Endothelial cell of hepatic sinusoid (primary cell): ENCODE measurements at regions not wholly inside any gene's neighbourhood (a gene's known extent, or its start where the extent isn't known, plus 50 kb on each side); places are given as distances from the start of the nearest gene placed in this dataset.

ENCODE experiments used
- in situ Hi-C: cut with HindIII; loops from 2 replicates; pipeline ENCODE4 v1.10.0; 2017; ENCODE audit warnings: low sequenced_read_pairs

GRCh38 chr20:39277185-39277584 lies 315.0 kb downstream of the DHX35 start:
- in situ Hi-C loops: no loop called here

DNA sequence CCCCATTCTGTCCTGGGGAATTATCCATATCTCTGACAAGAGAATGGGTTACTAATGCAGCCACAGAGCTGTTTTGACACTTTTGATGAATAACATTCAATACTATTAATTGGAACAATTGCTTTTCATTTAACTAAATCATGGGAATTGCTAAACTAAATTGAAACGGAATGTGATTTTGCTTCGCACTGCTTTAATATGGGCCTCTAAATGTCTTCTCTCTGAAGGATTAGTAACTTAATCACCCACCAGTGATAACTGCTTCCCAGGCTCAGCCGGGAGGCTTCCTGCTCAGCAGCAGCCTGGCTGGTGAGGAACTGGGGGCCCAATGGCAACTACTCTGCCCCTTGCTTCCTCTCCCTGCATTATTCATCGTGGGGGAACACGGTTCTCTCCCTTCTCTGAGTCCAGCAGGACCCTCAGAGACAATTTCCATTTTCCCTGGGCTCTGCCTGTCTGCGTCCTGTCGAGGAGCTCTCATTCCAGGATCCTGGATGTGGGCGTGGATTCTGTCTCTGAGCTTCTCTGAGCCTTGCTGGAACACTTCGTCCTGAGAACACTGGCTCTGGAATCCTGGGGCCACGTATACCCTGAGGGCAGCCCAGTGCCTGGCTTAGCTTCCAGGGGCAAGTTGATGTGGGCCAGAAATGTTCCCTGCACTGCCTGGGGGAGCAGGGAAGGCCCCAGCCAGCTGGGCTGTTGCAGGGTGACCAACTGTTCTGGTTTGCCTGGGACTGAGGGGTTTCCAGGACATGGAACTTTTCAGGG lies 308.9 kb downstream of the DHX35 start:
- in situ Hi-C loops: no loop called here

DNA sequence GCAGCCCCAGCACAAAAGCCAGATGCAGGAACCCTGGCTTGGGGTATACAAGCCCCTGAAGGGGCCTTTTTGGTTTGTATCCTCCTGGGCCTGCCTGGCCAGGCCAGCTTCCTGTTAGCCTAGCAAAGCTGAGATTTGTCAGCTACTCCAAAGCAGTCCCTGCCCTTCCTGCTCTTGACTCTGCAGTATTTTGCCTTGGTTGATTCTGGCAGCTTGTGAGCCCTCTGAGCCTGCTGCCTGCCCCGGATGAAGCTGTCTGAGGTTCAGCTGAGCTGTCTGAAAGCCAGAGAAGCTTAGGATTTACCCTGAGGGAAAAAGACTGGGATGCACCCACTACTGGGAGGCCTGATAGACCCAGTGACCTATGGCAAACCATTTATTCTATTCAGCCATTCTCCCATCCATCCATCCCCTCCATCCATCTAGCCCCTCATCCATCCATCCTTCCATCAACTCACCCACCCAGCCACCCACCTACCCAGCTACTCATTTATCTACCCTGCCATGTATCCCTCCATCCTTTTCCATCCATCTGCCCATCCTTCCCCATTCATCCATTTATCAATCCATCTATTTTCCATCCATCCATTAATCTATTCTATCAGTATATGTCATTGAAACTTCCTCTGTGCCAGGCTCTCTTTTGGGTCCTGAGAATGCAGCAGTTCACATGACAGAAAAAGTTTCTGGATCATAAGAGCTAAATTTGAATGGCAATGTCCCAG lies 307.5 kb downstream of the DHX35 start:
- in situ Hi-C loops: no loop called here

DNA sequence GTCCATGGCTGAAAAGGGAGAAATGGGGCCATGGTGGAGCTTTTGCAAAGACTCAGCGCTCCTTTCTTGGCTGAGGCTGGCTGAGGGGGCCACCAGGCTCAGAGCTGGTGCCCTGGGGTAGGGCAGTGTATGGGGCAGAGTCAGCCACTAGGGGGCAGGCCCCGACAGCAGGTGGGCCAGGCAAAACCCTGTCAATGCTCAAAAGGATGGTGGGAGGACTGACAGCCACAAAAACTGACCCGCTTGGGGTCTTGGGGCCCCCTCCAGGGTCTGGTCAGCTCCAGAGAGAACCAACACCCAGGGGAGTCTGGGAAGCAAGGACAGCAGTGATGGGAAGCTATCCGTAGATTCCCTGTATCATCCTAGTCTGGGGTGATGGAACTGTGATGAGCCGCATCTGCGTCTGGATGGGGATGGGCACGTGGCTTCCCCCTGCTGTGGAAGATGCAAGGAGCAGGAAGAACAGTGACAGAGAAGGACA lies 306.9 kb downstream of the DHX35 start:
- in situ Hi-C loops: no loop called here

DNA sequence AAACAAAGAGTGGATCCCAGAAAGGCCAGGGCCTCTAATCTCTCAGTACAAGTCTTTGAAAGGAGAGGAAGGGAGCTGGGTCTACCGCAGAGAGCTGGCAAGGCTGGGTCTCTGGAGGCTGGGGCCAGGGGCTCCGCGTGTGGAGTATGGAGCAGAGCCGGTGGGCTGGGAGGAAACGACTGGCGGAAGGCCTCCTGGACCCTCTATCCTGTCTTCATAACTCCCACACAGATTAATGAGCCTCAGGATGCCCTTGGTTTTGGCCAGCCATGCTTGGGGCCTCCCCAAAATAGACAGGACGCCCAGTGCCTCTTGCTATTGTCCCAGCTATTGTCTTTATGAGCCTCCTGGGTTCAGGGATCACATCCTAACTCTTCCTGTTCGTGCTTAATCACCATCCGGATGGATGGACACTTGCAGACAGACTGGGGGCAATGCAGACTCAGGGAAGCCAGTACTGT lies 306.4 kb downstream of the DHX35 start:
- in situ Hi-C loops: no loop called here

- in situ Hi-C loops: no loop called here
Observed at GRCh38 chr20:39266989-39267388, 304.8 kb downstream of the DHX35 start.

DNA sequence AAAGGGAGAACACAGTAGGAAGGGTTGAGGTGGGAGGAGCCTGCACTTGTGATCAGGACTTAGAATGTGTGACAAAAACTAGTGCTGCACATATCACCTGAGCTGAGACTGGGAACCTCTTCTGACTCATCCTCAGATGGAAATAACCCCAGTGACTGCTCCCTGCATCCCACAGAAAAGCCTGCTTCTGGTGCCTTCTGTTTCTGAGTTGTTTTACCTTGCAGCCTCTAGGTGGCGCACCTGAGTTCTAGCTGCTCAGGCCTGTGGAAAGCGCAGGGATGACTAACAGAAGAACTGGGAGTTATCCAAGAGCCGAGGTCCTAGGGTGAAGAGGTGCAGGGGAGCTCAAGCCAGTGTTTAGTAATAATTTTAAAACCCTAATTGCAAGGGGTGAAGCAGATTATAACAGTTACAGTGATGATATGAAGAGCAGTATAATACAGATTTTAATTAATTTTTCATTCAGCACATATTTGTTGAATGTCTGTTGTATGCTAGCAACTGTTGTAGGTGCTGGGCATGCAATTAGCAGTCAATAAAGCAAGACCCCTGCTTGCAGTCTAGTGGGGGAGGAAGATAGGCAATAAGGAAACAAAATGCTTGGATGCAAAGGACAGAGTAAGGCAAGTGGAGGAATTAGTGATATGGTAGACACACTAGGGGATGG lies 302.5 kb downstream of the DHX35 start:
- in situ Hi-C loops: no loop called here

DNA sequence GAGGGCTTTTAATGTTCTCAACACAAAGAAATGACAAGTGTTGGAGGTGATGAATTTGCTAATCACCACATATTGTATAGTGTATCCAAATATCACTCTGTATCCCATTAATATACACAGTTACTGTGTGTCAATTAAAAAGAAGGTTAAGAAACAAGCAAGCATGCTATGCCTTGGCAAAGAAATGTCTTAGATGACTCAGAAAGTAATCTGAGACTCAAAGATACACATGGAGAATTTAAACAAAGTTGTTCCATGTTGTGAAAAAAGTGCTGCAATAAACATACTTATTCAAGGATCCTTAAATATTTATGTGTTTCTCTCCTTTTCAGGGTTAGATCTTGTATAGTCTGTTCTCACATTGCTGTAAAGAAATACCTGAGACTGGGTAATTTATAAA lies 300.9 kb downstream of the DHX35 start:
- in situ Hi-C loops: no loop called here

DNA sequence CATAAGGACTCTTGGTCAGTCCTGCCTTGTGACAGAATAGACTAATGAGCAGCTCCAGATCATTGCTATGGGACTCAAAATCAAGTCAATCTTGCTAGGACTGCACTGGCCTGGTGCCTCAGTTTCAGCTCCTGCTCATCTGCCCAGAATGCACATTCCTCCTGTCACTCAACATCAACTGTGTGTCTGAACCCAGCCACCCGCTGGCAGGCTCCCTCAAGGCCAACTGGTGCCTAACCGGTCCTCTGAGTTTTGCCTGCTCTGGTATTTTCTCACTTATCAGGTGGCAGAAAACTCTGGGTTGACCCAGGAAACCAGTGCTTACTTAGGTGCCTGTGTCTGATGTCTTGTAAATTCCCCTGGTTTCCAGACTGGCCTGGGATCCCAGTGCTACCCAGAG lies 297.7 kb downstream of the DHX35 start:
- in situ Hi-C loops: no loop called here

DNA sequence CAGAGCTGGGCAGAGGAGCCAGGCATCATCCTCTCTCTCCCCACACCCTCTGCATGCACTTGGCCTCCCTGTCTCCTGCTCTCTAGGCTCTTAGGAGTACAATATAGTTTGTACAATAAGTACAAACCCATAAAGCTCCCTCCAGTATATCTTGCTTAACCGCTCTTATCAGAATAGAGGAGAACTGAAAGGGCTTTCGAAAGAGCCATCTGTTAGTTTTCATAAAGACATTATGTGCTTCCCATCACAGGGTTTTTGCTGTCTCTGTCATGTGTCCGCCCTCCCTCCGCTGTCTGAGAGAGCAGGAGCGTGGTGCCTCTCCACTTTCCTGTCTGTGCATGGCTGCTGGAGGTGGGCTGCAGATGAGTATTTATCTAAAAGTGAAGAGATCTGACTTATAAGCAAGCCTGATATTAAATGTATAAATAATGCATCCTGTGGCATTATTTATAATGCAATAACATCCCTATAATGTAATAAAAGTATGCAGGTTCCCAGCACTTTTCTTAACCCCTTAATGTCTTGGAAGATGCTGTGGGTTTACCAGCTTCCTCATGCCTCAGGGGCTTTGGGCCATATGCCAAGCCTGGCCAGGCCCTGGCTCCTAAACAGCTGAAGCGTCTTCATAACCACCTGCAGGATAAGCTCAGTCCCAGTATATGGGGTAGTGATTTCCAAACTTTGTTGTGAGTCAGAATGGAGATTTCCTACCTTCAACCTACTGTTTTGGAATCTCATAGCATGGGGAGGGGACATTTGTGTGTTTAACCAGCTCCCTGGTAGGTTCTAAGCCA lies 297.1 kb downstream of the DHX35 start:
- in situ Hi-C loops: no loop called here

GRCh38 chr20:39258253-39258652 lies 296.1 kb downstream of the DHX35 start:
- in situ Hi-C loops: no loop called here

- in situ Hi-C loops: no loop called here
Observed at GRCh38 chr20:39253051-39253755, 291.1 kb downstream of the DHX35 start.

DNA sequence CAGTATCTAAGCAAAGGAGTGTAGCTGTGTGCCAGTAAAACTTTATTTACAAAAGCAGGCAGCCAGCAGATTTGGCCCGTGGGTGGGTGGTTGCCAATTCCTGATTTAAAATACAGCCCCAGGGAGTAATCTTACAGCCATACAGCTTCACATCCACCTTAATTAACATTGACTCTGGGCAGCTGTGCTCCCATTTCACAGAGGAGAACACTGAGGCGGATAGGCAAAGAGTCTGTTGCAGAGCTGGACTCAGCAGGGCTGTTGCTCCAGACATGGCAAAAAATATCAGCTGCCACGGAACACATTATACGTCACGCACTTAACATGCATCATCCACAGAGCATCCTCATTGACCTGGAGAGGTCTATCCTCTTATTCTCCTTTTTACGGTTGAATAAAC lies 289.9 kb downstream of the DHX35 start:
- in situ Hi-C loops: no loop called here

GRCh38 chr20:39249798-39250197 lies 287.7 kb downstream of the DHX35 start:
- in situ Hi-C loops: no loop called here

GRCh38 chr20:39248862-39249485 lies 286.8 kb downstream of the DHX35 start:
- in situ Hi-C loops: no loop called here

- in situ Hi-C loops: no loop called here
Observed at GRCh38 chr20:39248171-39248861, 286.2 kb downstream of the DHX35 start.

DNA sequence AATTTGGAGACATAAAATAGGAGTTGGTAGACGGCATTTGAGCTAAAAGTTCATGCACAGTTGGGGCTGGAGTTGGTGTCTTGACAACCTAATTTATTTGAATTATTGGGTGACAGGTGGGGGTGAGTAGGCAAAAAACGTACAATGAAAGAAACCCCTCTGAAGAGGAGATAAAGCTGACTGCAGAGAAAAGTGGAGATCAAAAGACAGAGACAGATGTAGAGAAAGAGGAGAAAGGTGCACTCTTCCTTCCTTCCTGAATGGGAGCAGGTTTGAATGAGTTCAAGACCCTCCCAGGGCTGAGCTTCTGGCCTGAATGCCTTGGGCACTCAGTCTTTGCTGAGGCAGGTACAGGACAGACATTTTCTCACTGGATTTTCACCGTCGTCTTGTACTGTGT lies 284.3 kb downstream of the DHX35 start:
- in situ Hi-C loops: no loop called here

GRCh38 chr20:39245685-39246311 lies 283.7 kb downstream of the DHX35 start:
- in situ Hi-C loops: no loop called here

GRCh38 chr20:39243962-39244361 lies 281.8 kb downstream of the DHX35 start:
- in situ Hi-C loops: no loop called here
